HEK293T (cell line): ENCODE measurements at regions not wholly inside any gene's neighbourhood (a gene's known extent, or its start where the extent isn't known, plus 50 kb on each side); places are given as distances from the start of the nearest gene placed in this dataset.

ENCODE experiments used
- CTCF ChIA-PET: fragments of 350-600 bp; formaldehyde crosslinking; extraction: SDS; loops from one replicate; lab custom pipeline; 2021; ENCODE audit warnings: antibody characterized with exemption, inconsistent platforms; lab: Yijun Ruan, JAX
- POLR2A ChIA-PET: fragments of 350-600 bp; formaldehyde crosslinking; extraction: SDS; loops from one replicate; lab custom pipeline; 2020; ENCODE audit warnings: antibody characterized with exemption, inconsistent platforms; lab: Yijun Ruan, JAX
- DNase-seq: peaks from one replicate; pipeline ENCODE4 v3.0.0; 2012; ENCODE audit warnings: mixed read lengths; ENCODE audit errors: extremely low spot score
- ARNT ChIP-seq: fragments of 450-650 bp; IDR thresholded peaks from 2 replicates; pipeline ENCODE4 v1.6.1; 2017; ENCODE audit warnings: mild to moderate bottlenecking
- BHLHE40 ChIP-seq: fragments of 450-650 bp; IDR thresholded peaks from 2 replicates; pipeline ENCODE4 v1.6.1; 2016; ENCODE audit warnings: mild to moderate bottlenecking, moderate library complexity, borderline replicate concordance
- CTBP1 ChIP-seq: fragments of 450-650 bp; IDR thresholded peaks from 2 replicates; pipeline ENCODE4 v1.6.1; 2016; ENCODE audit warnings: borderline replicate concordance
- ELF4 ChIP-seq: fragments of 450-650 bp; IDR thresholded peaks from 2 replicates; pipeline ENCODE4 v1.6.1; 2017; ENCODE audit warnings: antibody characterized with exemption
- FOXA1 ChIP-seq: fragments of 450-650 bp; IDR thresholded peaks from 2 replicates; pipeline ENCODE4 v1.6.1; 2016; ENCODE audit warnings: mild to moderate bottlenecking
- FOXK2 ChIP-seq: fragments of 450-650 bp; IDR thresholded peaks from 2 replicates; pipeline ENCODE4 v1.6.1; 2016; ENCODE audit warnings: mild to moderate bottlenecking
- FOXM1 ChIP-seq: fragments of 450-650 bp; IDR thresholded peaks from 2 replicates; pipeline ENCODE4 v1.6.1; 2017; ENCODE audit warnings: mild to moderate bottlenecking, borderline replicate concordance
- HDGF ChIP-seq: fragments of 450-650 bp; IDR thresholded peaks from 2 replicates; pipeline ENCODE4 v1.6.1; 2017; ENCODE audit warnings: antibody characterized with exemption, borderline replicate concordance
- L3MBTL2 ChIP-seq: fragments of 450-650 bp; conservative IDR thresholded peaks from 2 replicates; pipeline ENCODE4 v1.6.1; 2016; ENCODE audit warnings: mild to moderate bottlenecking
- LEF1 ChIP-seq: fragments of 450-650 bp; IDR thresholded peaks from 2 replicates; pipeline ENCODE4 v1.6.1; 2017; ENCODE audit warnings: mild to moderate bottlenecking, borderline replicate concordance
- NFRKB ChIP-seq: fragments of 450-650 bp; IDR thresholded peaks from 2 replicates; pipeline ENCODE4 v1.6.1; 2016; ENCODE audit warnings: mild to moderate bottlenecking, moderate library complexity
- SP1 ChIP-seq: fragments of 450-650 bp; IDR thresholded peaks from 2 replicates; pipeline ENCODE4 v1.6.1; 2017
- SUZ12 ChIP-seq: fragments of 450-650 bp; IDR thresholded peaks from 2 replicates; pipeline ENCODE4 v1.6.1; 2016; ENCODE audit warnings: mild to moderate bottlenecking
- TARDBP ChIP-seq: fragments of 450-650 bp; IDR thresholded peaks from 2 replicates; pipeline ENCODE4 v1.6.1; 2016
- ZNF384 ChIP-seq: fragments of 450-650 bp; IDR thresholded peaks from 2 replicates; pipeline ENCODE4 v1.6.1; 2016
- TF ChIP-seq, protein P1 (sequence below): fragments of 450-650 bp; IDR thresholded peaks from 2 replicates; pipeline ENCODE4 v1.6.1; 2016

DNA sequence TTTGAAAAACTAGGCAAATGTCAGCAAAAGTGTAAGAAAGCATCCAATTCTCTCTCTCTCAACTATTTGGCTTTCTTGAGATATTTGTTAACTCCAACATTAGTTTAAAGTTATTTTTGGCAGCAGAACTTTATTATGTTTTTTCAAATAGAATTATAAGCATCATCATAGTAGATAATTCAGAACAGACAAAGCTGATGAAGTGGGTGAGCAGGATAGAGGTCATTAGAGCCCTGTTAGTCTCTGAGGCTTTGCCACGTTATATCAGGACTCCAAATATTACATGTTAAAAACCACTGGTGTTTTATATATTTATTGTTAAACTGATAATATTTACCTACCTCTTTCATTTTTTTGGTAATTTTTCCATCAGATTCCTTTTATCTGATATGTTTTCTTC is 903.0 kb downstream of the FSTL5 start:
- ChIA-PET CTCF (no interaction called here), POLR2A (no interaction called here)
- TF ChIP-seq ZNF384 (no peak), BHLHE40 (no peak), LEF1 (no peak), FOXA1 (no peak), L3MBTL2 (no peak), HDGF (no peak), FOXM1 (no peak), SP1 (no peak), TARDBP (no peak), SUZ12 (no peak), ELF4 (no peak), CTBP1 (no peak), FOXK2 (no peak), NFRKB (no peak), ARNT (no peak)
- TF ChIP-seq, protein P1, sequence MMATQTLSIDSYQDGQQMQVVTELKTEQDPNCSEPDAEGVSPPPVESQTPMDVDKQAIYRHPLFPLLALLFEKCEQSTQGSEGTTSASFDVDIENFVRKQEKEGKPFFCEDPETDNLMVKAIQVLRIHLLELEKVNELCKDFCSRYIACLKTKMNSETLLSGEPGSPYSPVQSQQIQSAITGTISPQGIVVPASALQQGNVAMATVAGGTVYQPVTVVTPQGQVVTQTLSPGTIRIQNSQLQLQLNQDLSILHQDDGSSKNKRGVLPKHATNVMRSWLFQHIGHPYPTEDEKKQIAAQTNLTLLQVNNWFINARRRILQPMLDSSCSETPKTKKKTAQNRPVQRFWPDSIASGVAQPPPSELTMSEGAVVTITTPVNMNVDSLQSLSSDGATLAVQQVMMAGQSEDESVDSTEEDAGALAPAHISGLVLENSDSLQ, result no peak
- no peak for DNase-seq

- TF ChIP-seq L3MBTL2, result no peak
- TF ChIP-seq, protein P1, result no peak
- peak; percentile 30 for DNase-seq
- POLR2A ChIA-PET, result no interaction called here
- CTCF ChIA-PET, result interaction anchor here (0.6 kb wide), 1 partner anchor 1605 kb away, joined by 3 read pairs; no protein-coding TSS in a partner anchor
Measured at GRCh38 chr4:161256716-161257115, 907.1 kb downstream of the FSTL5 start.

GRCh38 chr4:161256172-161256571 is 907.6 kb downstream of the FSTL5 start:
- no peak for TF ChIP-seq ARNT
- TF ChIP-seq SUZ12, result no peak
- no peak for TF ChIP-seq ELF4
- no peak for TF ChIP-seq CTBP1
- TF ChIP-seq LEF1, result no peak
- no peak for TF ChIP-seq FOXA1
- no peak for TF ChIP-seq HDGF
- TF ChIP-seq, protein P1, result no peak
- no peak for TF ChIP-seq SP1
- POLR2A ChIA-PET, result no interaction called here
- CTCF ChIA-PET, result interaction anchor here (0.7 kb wide), 1 partner anchor 649 kb away, joined by 3 read pairs; no protein-coding TSS in a partner anchor
- no peak for DNase-seq

- TF ChIP-seq L3MBTL2 (no peak), CTBP1 (no peak), TARDBP (no peak), NFRKB (no peak)
- TF ChIP-seq, protein P1, result no peak
- ChIA-PET POLR2A (no interaction called here), CTCF (interaction anchor here (0.6 to 1.3 kb wide), 3 partner anchors 17 to 1767 kb away, joined by 3 to 6 read pairs (median 4); no protein-coding TSS in a partner anchor)
- DNase-seq, result no peak
Measured at GRCh38 chr4:161254375-161254774, 909.4 kb downstream of the FSTL5 start.

DNA sequence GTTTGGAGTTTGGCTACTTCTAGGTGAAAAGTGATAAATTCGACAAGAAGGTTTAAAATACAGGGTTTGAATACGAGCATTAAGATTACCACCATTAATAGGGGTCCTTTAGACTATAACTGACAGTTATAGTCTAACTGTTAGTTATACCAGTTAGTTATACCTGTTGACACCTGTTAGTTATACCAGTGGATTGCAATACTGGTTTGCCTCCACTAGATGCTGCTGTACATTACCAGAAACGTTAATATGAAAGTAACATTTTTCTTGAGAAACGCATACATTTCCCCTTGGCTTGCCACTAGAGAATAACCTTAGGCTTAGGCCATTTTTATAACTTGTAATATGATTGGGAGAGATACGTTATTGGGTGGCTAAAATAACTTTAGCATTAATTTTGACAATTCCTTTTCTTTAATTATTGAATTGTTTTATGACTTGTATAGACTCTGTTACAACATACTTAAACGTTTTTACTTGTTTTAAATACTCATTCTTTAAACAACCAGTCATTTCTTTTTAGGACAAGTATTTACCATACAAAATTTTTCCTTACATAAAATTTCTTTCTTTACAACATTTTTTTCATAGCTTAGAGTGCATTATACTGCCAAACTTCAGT is 911.2 kb downstream of the FSTL5 start:
- peak; percentile 13 for DNase-seq
- ChIA-PET POLR2A (no interaction called here), CTCF (no interaction called here)
- TF ChIP-seq L3MBTL2 (no peak), LEF1 (no peak), HDGF (no peak), NFRKB (no peak), FOXA1 (no peak), ARNT (no peak), ZNF384 (no peak), FOXM1 (no peak)

DNA sequence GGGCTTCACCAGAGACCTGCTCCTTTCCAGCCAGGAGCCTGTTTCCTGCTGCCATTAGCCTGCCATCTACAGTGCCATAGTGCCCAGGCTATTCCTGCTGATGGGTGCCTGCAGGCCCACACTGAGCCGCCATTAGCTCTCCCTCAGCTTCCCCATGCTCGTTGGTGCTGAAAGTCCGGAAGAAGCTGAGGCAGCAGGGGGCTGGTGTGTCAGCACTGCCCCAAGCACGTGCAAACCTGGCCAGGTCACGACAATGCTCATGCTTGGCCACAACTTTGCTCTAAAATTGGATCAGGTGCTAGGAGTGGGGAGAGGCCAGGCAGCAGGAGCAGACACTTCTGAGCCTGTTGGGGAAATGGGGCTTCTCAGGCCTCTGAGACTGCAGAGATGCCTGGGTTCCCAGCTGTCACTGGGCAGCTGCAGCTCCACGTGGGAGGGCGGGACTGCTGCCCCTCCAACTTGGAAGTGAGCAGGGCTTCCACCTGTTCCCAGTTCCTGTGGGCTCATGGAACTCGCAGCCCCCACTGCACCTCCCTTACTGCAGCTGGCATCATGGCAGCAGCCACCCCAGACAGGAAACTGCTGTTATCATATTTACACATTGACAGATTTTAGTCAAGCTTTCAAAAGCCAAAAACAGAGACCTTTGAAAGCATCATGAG is 913.9 kb downstream of the FSTL5 start:
- CTCF ChIA-PET, result interaction anchor here (0.6 kb wide), 1 partner anchor 1056 kb away, joined by 3 read pairs; no protein-coding TSS in a partner anchor
- TF ChIP-seq FOXM1, result no peak
- POLR2A ChIA-PET, result no interaction called here
- no peak for DNase-seq

- POLR2A ChIA-PET, result no interaction called here
- no peak for TF ChIP-seq ZNF384
- TF ChIP-seq TARDBP, result no peak
- no peak for TF ChIP-seq FOXM1
- no peak for TF ChIP-seq ARNT
- no peak for TF ChIP-seq BHLHE40
- CTCF ChIA-PET, result interaction anchor here (0.6 kb wide), 1 partner anchor 1055 kb away, joined by 3 read pairs; no protein-coding TSS in a partner anchor
- DNase-seq, result no peak
Measured at GRCh38 chr4:161248880-161249279, 914.9 kb downstream of the FSTL5 start.
